HEK293T (cell line): ENCODE measurements at regions not wholly inside any gene's neighbourhood (a gene's known extent, or its start where the extent isn't known, plus 50 kb on each side); places are given as distances from the start of the nearest gene placed in this dataset.

Experiments
- CTCF ChIA-PET: fragments of 350-600 bp; formaldehyde crosslinking; extraction: SDS; loops from one replicate; lab custom pipeline; 2021; ENCODE audit warnings: antibody characterized with exemption, inconsistent platforms; lab: Yijun Ruan, JAX
- POLR2A ChIA-PET: fragments of 350-600 bp; formaldehyde crosslinking; extraction: SDS; loops from one replicate; lab custom pipeline; 2020; ENCODE audit warnings: antibody characterized with exemption, inconsistent platforms; lab: Yijun Ruan, JAX
- DNase-seq: peaks from one replicate; pipeline ENCODE4 v3.0.0; 2012; ENCODE audit warnings: mixed read lengths; ENCODE audit errors: extremely low spot score
- ARNT ChIP-seq: fragments of 450-650 bp; IDR thresholded peaks from 2 replicates; pipeline ENCODE4 v1.6.1; 2017; ENCODE audit warnings: mild to moderate bottlenecking
- BHLHE40 ChIP-seq: fragments of 450-650 bp; IDR thresholded peaks from 2 replicates; pipeline ENCODE4 v1.6.1; 2016; ENCODE audit warnings: mild to moderate bottlenecking, moderate library complexity, borderline replicate concordance
- CTBP1 ChIP-seq: fragments of 450-650 bp; IDR thresholded peaks from 2 replicates; pipeline ENCODE4 v1.6.1; 2016; ENCODE audit warnings: borderline replicate concordance
- ELF4 ChIP-seq: fragments of 450-650 bp; IDR thresholded peaks from 2 replicates; pipeline ENCODE4 v1.6.1; 2017; ENCODE audit warnings: antibody characterized with exemption
- FOXA1 ChIP-seq: fragments of 450-650 bp; IDR thresholded peaks from 2 replicates; pipeline ENCODE4 v1.6.1; 2016; ENCODE audit warnings: mild to moderate bottlenecking
- FOXK2 ChIP-seq: fragments of 450-650 bp; IDR thresholded peaks from 2 replicates; pipeline ENCODE4 v1.6.1; 2016; ENCODE audit warnings: mild to moderate bottlenecking
- FOXM1 ChIP-seq: fragments of 450-650 bp; IDR thresholded peaks from 2 replicates; pipeline ENCODE4 v1.6.1; 2017; ENCODE audit warnings: mild to moderate bottlenecking, borderline replicate concordance
- HDGF ChIP-seq: fragments of 450-650 bp; IDR thresholded peaks from 2 replicates; pipeline ENCODE4 v1.6.1; 2017; ENCODE audit warnings: antibody characterized with exemption, borderline replicate concordance
- L3MBTL2 ChIP-seq: fragments of 450-650 bp; conservative IDR thresholded peaks from 2 replicates; pipeline ENCODE4 v1.6.1; 2016; ENCODE audit warnings: mild to moderate bottlenecking
- LEF1 ChIP-seq: fragments of 450-650 bp; IDR thresholded peaks from 2 replicates; pipeline ENCODE4 v1.6.1; 2017; ENCODE audit warnings: mild to moderate bottlenecking, borderline replicate concordance
- NFRKB ChIP-seq: fragments of 450-650 bp; IDR thresholded peaks from 2 replicates; pipeline ENCODE4 v1.6.1; 2016; ENCODE audit warnings: mild to moderate bottlenecking, moderate library complexity
- PKNOX1 ChIP-seq: fragments of 450-650 bp; IDR thresholded peaks from 2 replicates; pipeline ENCODE4 v1.6.1; 2016
- SP1 ChIP-seq: fragments of 450-650 bp; IDR thresholded peaks from 2 replicates; pipeline ENCODE4 v1.6.1; 2017
- SUZ12 ChIP-seq: fragments of 450-650 bp; IDR thresholded peaks from 2 replicates; pipeline ENCODE4 v1.6.1; 2016; ENCODE audit warnings: mild to moderate bottlenecking
- TARDBP ChIP-seq: fragments of 450-650 bp; IDR thresholded peaks from 2 replicates; pipeline ENCODE4 v1.6.1; 2016
- ZNF384 ChIP-seq: fragments of 450-650 bp; IDR thresholded peaks from 2 replicates; pipeline ENCODE4 v1.6.1; 2016

- TF ChIP-seq CTBP1 (no peak), SP1 (no peak), HDGF (no peak), TARDBP (no peak), LEF1 (no peak), ELF4 (no peak), FOXM1 (no peak), L3MBTL2 (no peak)
- ChIA-PET CTCF (no interaction called here), POLR2A (no interaction called here)
- DNase-seq, result no peak
Measured at GRCh38 chr1:96416701-96417444, 304.7 kb upstream of the PTBP2 start.

DNA sequence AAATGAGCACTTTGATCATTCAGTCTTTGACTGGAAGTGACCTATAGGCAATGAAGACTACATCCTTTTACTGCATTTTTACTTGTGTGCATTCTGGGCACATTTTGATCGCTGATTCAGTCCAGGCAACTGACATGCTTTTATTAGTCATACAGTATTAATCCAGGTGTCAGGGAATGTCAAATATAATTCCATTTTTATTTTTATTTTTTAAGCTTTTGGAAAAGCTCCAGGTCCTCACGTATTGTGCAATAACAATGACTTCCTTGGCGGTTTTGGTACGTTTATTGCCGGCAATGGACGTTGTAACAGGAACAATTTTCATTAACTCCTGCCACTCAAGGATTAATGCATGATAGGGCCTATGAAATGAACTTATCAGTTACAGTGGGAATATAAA lies 302.6 kb upstream of the PTBP2 start:
- POLR2A ChIA-PET, result no interaction called here
- DNase-seq, result no peak

GRCh38 chr1:96424877-96425276 lies 296.7 kb upstream of the PTBP2 start:
- POLR2A ChIA-PET, result no interaction called here
- no peak for DNase-seq
- CTCF ChIA-PET, result interaction anchor here (0.6 kb wide), 1 partner anchor 113 kb away, joined by 3 read pairs; no protein-coding TSS in a partner anchor
- no peak for TF ChIP-seq TARDBP
- TF ChIP-seq FOXM1, result no peak
- TF ChIP-seq FOXA1, result no peak
- TF ChIP-seq LEF1, result no peak
- no peak for TF ChIP-seq NFRKB
- no peak for TF ChIP-seq ZNF384
- no peak for TF ChIP-seq PKNOX1
- no peak for TF ChIP-seq SP1
- no peak for TF ChIP-seq CTBP1
- TF ChIP-seq HDGF, result no peak
- no peak for TF ChIP-seq SUZ12
- TF ChIP-seq FOXK2, result no peak
- no peak for TF ChIP-seq BHLHE40
- no peak for TF ChIP-seq ELF4
- TF ChIP-seq L3MBTL2, result no peak
- TF ChIP-seq ARNT, result no peak

More for the DNA sequence above, 302.6 kb upstream of the PTBP2 start:
- CTCF ChIA-PET, result no interaction called here
- no peak for TF ChIP-seq HDGF
- no peak for TF ChIP-seq BHLHE40
- TF ChIP-seq NFRKB, result no peak
- TF ChIP-seq FOXA1, result no peak
- TF ChIP-seq CTBP1, result no peak
- TF ChIP-seq TARDBP, result no peak

- DNase-seq, result no peak
- ChIA-PET CTCF (no interaction called here), POLR2A (no interaction called here)
- no peak for TF ChIP-seq ELF4
- no peak for TF ChIP-seq FOXA1
- no peak for TF ChIP-seq CTBP1
- no peak for TF ChIP-seq BHLHE40
- no peak for TF ChIP-seq ARNT
- no peak for TF ChIP-seq NFRKB
- no peak for TF ChIP-seq L3MBTL2
- TF ChIP-seq TARDBP, result no peak
- TF ChIP-seq PKNOX1, result no peak
- TF ChIP-seq HDGF, result no peak
- TF ChIP-seq SUZ12, result no peak
- no peak for TF ChIP-seq SP1
- TF ChIP-seq ZNF384, result no peak
- no peak for TF ChIP-seq LEF1
- TF ChIP-seq FOXK2, result no peak
- TF ChIP-seq FOXM1, result no peak
Measured at GRCh38 chr1:96425382-96426129, 296.0 kb upstream of the PTBP2 start.

GRCh38 chr1:96427616-96428015 lies 294.0 kb upstream of the PTBP2 start:
- no peak for DNase-seq
- POLR2A ChIA-PET, result no interaction called here
- TF ChIP-seq ARNT (no peak), NFRKB (no peak), LEF1 (no peak), HDGF (no peak), TARDBP (no peak), ZNF384 (no peak), FOXM1 (no peak), L3MBTL2 (no peak), PKNOX1 (no peak), CTBP1 (no peak), SUZ12 (no peak), FOXK2 (no peak), SP1 (no peak), ELF4 (no peak)
- CTCF ChIA-PET, result no interaction called here

GRCh38 chr1:96445302-96445701 lies 276.3 kb upstream of the PTBP2 start:
- CTCF ChIA-PET, result no interaction called here
- POLR2A ChIA-PET, result no interaction called here
- TF ChIP-seq CTBP1, result no peak
- no peak for TF ChIP-seq ELF4
- no peak for TF ChIP-seq FOXA1
- no peak for TF ChIP-seq PKNOX1
- TF ChIP-seq NFRKB, result no peak
- TF ChIP-seq TARDBP, result no peak
- TF ChIP-seq BHLHE40, result no peak
- no peak for TF ChIP-seq SUZ12
- no peak for DNase-seq
